GM19193 (cell line): ENCODE measurements at regions not wholly inside any gene's neighbourhood (a gene's known extent, or its start where the extent isn't known, plus 50 kb on each side); places are given as distances from the start of the nearest gene placed in this dataset.
A peak's percentile ranks its signal among the peaks of the same experiment; 100 is the strongest.

Experiments
- POLR2A ChIP-seq: IDR thresholded peaks from 4 replicates; pipeline ENCODE4 v1.6.1; 2011; ENCODE audit not compliant: insufficient read depth, insufficient read length; ENCODE audit errors: extremely low read depth

DNA sequence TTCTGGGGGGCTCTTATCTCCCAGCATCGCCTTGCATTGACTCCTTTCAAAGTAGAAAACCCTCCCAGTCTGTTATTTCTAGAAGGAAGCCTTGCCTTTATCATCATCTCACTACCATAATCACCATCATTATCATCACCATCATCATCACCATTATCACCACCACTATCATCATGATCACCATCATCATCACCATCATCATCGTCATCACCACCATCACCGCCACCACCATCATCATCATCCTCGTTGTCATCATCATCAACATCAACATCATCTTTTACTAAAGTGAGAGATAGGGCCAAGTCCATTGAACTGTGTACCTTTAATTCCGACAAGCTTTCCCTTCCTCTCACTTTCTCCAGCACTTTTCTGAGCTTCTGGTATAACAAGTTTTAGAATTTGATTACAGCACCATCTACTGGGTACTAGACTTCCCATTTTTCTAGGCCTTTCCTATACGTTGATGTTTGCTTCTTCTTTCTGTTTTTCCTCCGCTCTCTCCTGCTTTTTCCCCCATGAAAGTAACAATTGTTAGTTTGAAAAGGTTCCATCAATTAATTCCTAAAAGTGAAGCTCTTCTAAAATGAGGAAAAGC, 226.4 kb downstream of the BUB3 start:
- no peak for TF ChIP-seq POLR2A

DNA sequence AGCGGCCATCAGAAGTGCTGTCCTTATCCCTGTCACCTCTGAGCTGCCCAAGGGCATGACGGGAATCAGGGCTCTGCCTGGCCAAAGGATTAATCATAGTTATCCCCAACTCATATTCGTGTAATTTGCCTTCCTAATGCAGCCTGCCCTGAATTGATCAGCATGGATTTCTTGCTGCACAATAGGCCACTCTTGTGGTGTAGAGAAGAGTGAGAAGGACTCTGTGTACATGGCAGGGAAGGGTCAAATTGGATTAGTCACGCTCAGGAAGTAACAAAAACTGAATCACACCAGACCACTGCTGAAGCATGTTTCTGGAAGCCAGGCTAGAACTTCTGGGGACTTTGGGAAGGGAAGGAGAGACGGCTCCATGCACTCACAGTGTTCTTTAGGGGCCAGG, 227.0 kb downstream of the BUB3 start:
- no peak for TF ChIP-seq POLR2A

DNA sequence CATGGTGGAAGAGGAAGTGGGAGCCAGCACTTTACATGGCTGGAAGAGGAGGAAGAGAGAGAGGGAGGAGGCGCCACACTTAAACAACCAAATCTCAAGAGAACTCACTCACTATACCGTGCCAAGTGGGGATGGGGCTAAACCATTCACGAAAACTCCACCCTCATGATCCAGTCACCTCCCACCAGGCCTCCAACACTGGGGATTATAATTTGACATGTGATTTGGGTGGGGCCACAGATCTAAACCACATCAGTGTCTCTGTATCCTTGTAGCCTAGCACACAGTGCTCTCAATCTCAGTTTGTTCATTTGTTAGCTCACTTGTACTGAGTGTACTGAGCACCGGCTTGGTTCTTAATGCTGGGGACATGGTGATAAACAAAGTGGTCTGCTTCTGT, 228.3 kb downstream of the BUB3 start:
- TF ChIP-seq POLR2A: no peak

DNA sequence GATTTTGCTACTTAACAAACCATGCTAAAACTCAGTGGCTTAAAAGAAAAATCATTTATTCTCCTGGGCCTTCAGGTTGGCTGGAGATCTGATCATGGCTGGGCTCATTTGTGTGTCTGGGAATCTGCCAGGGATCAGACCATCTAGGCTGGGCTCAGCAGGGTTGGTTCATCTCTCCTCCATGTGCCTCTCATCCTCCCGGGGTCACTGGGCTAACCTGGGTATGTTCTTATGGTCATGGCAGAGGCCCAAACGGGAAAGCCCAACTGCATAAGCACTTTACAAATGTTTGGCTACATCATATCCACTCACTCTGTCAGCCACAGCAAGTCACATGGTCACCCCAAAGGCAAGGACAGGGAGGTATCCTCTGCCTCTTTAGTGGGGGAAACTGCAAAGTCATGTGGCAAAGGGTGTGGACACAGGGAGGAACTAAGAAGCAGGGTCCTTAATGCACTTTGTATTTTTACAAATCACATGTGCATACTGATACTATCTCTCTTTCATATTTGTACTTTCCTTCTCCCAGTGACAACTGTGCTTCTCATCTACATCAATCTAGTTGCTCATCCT, 231.4 kb downstream of the BUB3 start:
- TF ChIP-seq POLR2A: no peak

DNA sequence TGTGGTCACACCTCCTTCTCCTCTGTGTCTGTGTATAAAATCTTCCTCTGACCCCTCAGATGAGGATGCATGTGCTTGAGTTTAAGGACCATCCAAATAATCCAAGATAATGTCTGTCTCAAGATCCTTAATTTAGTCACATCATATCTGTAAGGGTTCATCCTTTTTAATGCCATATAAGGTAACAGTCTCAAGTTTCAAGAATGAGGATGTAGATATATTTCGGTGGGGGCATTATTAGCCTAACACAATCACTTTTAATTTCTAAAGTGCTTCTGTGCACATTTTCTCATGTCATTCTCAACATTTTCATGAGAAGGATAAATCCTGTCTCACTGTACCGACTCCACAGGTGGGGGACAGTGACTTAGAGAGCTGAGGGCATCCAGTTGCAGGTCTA, 235.3 kb downstream of the BUB3 start:
- no peak for TF ChIP-seq POLR2A

DNA sequence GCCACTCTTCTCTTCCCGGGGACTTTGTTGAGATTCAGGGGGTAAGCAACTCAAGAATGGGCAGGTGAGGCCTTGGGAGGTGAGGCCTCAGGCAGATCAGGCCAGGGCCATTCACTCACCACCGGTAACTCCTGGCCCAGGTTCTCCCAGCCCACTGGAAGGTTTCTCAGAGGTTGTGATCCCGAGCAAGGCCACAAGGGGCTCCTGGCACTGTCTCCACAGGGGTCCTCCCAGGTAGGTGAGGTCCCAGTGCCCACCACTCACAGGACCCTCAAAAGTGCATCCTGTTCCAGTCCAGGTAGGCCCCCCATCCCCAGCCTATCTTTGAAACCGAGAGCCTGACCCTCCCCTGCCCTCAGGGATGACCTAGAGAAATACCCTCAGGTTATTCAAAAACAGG, 236.1 kb downstream of the BUB3 start:
- TF ChIP-seq POLR2A: no peak

DNA sequence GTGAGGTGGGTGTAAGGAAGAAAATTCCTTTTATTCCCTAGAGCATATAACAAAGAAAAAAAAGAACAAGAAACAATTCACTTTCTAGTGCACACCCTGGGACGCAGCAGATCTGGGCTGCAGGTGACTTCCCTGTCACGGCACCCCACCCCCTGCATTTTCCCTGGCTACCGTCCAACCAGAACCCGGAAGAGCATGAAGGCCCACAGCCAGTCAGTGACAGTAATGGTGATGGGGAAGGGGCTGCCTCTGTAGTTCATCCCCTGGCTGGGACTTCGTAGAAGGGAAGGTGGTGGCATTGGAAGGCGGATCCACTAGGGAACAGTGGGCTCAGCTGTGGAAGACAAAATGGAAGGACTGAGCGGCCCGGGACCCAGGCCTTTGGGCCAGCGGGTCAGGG, 236.7 kb downstream of the BUB3 start:
- no peak for TF ChIP-seq POLR2A

DNA sequence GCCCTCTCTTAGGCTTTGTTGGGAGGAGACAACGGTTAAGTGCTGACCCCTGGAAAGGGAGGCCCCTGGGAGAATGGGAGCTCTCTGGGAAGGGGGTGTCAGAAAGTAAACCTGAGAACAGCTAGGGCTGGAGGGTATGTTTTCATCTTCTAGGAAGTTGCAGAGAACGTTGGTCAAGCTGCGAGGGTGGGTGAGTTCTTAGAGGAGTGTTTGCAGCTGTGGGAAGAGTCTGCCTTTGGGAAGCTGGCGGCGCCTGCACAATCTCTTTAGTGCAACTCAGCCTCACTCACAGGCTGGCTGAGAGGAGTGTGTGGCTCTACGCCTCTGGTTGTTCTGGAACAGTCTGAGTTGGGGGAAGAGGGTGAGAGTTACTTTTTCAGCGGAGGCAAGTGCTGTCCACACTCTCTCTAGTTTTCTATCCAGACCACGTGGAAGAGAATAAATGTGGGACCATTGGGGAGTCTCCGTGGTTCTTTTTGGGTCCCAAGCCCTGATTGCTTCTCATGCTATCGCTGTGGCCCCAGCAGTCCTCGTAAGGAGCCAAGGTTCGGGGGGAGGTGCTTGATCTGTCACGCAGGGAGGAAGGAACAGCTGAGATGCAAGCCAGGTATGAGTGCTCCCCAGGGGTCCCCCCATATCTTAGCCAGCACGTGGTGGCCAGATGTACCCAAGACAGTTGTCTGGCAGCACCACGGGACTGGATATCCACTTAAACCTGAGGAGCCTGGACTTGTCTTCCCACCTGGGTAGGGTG, 237.2 kb downstream of the BUB3 start:
- TF ChIP-seq POLR2A: peak; percentile 50

DNA sequence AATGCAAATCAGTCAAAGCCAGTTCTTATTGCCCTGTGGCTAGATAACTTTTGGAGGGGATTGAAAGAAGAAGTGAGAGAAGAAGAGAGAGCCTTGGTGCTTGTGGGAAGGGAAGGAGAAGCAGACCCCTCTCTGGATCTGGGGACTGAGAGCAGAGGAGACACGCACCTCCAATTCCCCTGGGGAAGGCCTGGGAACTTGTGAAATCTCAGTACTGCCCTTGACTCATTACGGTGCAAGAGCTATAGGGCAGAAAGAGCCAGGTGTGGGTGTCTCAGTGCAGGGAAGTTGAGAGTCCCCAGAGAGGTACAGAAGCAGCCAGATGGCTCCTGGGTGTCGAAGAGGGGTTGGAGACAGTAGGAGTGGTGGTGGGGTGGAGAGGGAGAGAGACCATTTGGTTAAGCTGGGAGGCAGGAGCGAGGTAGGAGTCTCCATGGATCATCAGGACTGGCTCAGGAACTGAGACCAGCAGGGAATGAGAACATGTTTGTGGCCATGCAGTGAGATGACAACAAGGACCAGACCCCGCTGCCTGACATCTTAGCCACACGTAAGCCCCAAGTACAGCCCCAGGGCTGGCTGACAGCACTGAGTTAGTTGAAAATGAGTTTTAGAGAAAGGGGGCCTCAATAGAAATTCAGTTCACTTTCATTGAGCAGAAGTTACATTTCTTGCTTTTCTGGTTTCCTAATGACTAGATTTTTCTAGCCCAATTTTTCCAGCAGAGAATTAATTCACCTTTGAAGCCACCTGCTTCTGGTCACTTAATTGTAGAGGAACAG, 238.2 kb downstream of the BUB3 start:
- TF ChIP-seq POLR2A: peak; percentile 56

DNA sequence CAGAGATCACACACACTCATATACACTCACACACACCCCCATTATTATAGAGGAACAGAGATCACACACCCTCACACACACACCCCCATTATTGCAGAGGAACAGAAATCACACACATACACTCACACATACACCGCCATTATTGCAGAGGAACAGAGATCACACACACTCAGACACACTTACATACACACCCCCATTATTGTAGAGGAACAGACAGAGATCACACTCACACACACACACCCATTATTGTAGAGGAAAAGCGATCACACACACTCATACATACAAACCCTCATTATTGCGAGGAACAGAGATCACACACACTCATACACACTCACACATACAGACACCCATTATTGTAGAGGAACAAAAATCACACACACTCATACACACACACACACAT, 239.0 kb downstream of the BUB3 start:
- TF ChIP-seq POLR2A: no peak

DNA sequence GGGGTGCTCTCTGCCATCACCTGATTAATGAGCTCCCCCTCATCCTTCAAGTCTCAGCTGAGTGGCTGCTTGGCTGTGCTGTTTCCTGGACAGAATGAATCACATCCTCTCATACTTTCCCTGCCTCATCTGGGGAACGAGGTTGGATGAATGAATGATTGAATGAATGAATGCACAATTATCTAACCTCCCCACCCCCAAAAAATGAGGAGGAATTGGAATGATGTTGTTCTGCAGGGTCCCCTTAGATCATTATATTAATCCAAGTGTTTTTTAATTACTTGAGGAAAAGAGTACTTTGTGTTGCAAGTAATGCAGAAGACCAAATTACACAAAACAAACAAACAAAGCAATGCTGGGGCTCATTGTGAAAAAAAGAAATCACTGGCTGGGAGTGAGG, 240.2 kb downstream of the BUB3 start:
- TF ChIP-seq POLR2A: no peak

DNA sequence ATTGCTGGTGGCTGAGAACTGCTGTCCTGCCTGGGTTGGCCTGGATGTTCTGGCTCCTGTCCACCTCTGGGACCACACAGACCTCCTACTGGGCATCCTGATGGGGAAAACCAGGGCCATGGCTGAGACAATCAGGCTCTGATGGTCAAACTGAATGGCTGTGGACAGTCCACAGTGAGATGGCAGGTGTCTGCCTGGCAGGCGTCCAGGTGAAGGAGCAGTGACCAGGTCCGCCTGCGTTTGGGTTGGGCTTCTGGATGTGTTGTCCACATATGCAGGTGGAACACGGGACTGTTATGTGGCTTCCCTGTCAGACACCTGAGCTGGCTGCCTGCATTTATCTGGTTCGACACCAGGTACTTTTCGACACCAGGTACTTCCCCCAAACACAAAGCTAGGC, 241.7 kb downstream of the BUB3 start:
- no peak for TF ChIP-seq POLR2A

DNA sequence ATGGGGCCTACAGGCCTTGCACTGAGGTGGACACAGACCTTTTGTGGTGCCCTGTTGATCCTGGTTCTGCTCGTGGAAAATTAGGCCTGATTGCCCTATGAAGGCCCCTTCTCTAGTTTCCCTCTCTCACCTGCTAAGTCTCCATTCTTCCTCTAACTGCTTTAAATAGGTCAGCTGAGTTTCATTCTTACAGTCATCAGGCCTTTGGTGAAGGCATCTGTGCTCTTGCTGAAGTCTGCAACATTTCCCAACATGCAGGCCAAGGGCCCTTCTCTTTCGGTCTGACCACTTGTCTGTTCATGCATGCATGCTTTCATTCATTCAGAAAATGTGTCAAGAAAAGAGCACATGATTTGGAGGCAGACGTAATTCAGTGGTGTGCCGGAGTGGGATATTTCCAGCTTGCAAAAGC, 244.0 kb downstream of the BUB3 start:
- TF ChIP-seq POLR2A: peak; percentile 23

DNA sequence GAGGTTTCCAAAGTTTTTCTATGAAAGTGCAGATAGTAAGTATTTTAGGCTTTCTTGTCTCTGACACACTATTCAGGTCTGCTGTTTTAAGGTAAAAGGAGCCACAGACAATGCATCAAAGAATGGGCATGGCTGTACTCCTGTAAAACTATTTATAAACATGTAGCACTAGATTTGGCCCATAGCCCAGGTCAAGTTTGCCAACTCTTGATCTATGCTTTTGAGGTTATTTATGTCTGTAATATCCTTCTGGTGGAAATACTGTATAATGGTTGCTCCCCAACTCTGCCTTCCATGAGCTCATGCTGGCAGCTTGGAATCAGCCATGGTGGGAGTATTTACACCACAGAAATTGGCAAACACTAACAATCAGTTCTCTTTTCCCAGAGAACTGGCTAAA, 244.6 kb downstream of the BUB3 start:
- no peak for TF ChIP-seq POLR2A

DNA sequence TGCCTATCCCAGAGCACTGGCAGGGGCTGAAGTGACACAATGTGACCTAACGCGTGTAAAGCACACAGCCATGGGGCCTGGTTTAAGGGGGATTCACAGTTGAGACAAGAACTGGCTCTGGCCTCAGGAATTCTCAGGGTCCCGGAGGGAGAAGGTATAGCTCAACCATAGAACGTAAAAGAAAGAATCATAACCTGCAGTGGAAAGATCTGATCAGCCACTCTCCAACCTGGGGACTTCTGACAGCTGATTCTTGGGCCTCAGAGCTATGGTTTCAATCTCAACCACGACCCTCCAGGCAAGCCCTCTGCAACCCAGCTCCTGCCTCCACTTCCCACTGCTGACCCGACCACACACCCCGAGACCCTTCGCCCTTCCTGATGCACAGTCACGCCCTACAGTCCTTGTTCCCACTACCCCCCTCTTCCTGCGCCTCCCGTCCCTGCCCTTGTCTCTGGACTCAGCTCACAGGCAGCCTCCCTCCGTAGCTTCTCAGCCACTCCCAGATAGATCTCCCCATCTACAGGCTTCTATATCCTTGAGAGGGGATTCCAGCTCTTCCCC, 245.2 kb downstream of the BUB3 start:
- TF ChIP-seq POLR2A: no peak
